ENCODE measurements at regions not wholly inside any gene's neighbourhood (a gene's known extent, or its start where the extent isn't known, plus 50 kb on each side); places are given as distances from the start of the nearest gene placed in this dataset.

GRCh38 chr3:167162083-167162482, 218.0 kb downstream of the ZBBX start:
- WGBS (ENCODE audit: low lambda C conversion rate), result 17% methylated on average over 1 of the region's 1 CpG
- H3K27ac ChIP-seq (ENCODE audit: extremely low read length, insufficient read depth, low read length), result no peak overlapping the region
- H4K20me1 ChIP-seq (ENCODE audit: insufficient read depth, low read length), result no peaks in the 10 kb centered on the region
- no TSS peak for BruUV-seq (replicated peaks)
- H3K4me1 ChIP-seq (ENCODE audit: insufficient read depth, low read length), result no peaks in the 10 kb centered on the region
- FAIRE-seq (no peak), DNase-seq (ENCODE audit: low spot score) (no peak), ATAC-seq (no peak)
- H3K79me2 ChIP-seq (ENCODE audit: insufficient read depth, low read length), result no peaks in the 10 kb centered on the region
- no peaks in the 10 kb centered on the region for H3K36me3 ChIP-seq (replicated peaks in 1 of 2; ENCODE audit: control insufficient read depth in 1 of 2, insufficient read depth in 2 of 2, low read length in 2 of 2)
- no peak overlapping the region for H3K4me3 ChIP-seq (replicated peaks in 1 of 3; ENCODE audit: insufficient read depth in 1 of 3, low read depth in 2 of 3, low read length in 3 of 3)
- TF ChIP-seq IKZF1 (IDR thresholded peaks at IDR 0.05) (no peak), IKZF5 (CRISPR knock-in tag; IDR thresholded peaks at IDR 0.05) (no peak), TOPORS (CRISPR knock-in tag; IDR thresholded peaks at IDR 0.05) (no peak), ZMAT3 (CRISPR knock-in tag; conservative IDR thresholded peaks at IDR 0.05) (no peak), ZNF230 (CRISPR knock-in tag; IDR thresholded peaks at IDR 0.05) (no peak), RERE (CRISPR knock-in tag; IDR thresholded peaks at IDR 0.05; ENCODE audit: low read depth) (no peak), FOXP1 (IDR thresholded peaks at IDR 0.05) (no peak), FOXP1 (CRISPR knock-in tag; IDR thresholded peaks at IDR 0.05) (no peak), THAP11 (CRISPR knock-in tag; IDR thresholded peaks at IDR 0.05) (no peak), ZKSCAN8 (CRISPR knock-in tag; IDR thresholded peaks at IDR 0.05; ENCODE audit: borderline replicate concordance) (no peak), ZNF567 (CRISPR knock-in tag; IDR thresholded peaks at IDR 0.05; ENCODE audit: borderline replicate concordance) (no peak), TMF1 (CRISPR knock-in tag; IDR thresholded peaks at IDR 0.05; ENCODE audit: low read depth) (no peak)
- in situ Hi-C loops (cut with HindIII; ENCODE audit: extremely low pct_ligation_motif_present, low pct_unique_long_range_greater_than_20kb), result no loop called here
- ChIA-PET CTCF (ENCODE audit: low intra/inter-chr PET ratio, low total read pairs) (no interaction called here), POLR2A (no interaction called here)
- no peaks in the 10 kb centered on the region for H3K27me3 ChIP-seq (ENCODE audit: control insufficient read depth in 1 of 2, insufficient read depth in 2 of 2, low read length in 2 of 2)
- H2AFZ ChIP-seq (ENCODE audit: low read length), result no peak overlapping the region
- no peak overlapping the region for H3K4me2 ChIP-seq (ENCODE audit: low read depth, low read length)
- H3K9me3 ChIP-seq (ENCODE audit: low read length), result no peaks in the 10 kb centered on the region
- intact Hi-C loops (cut with micrococcal nuclease; ENCODE audit: unreplicated experiment), result no loop called here
- H3K9ac ChIP-seq (ENCODE audit: insufficient read depth, low read depth, low read length), result no peak overlapping the region

Data from HepG2 (cell line).